G401.6 (cell line): ENCODE measurements at regions not wholly inside any gene's neighbourhood (a gene's known extent, or its start where the extent isn't known, plus 50 kb on each side); places are given as distances from the start of the nearest gene placed in this dataset.
"Not testable (repeated sequence)": the region's sequence is repeated elsewhere in the genome, so short reads cannot be mapped to it uniquely, and the experiment has no call there.

Experiments used
- FAIRE-seq: peaks from 2 replicates; lab custom pipeline; 2012; peaks lifted over from hg19 to GRCh38; lab: Jason Lieb, UNC

- FAIRE-seq, result no peak
Measured at GRCh38 chr1:43042773-43043457, 84.2 kb upstream of the SLC2A1 start.

GRCh38 chr1:43042127-43042526, 83.5 kb upstream of the SLC2A1 start:
- no peak for FAIRE-seq

GRCh38 chr1:43041591-43041990, 82.9 kb upstream of the SLC2A1 start:
- FAIRE-seq, result no peak

GRCh38 chr1:43039228-43040055, 80.8 kb upstream of the SLC2A1 start:
- FAIRE-seq, result no peak

GRCh38 chr1:43038232-43038935, 79.7 kb upstream of the SLC2A1 start:
- FAIRE-seq, result no peak

GRCh38 chr1:43037466-43037865, 78.8 kb upstream of the SLC2A1 start:
- FAIRE-seq, result no peak

GRCh38 chr1:43036932-43037331, 78.3 kb upstream of the SLC2A1 start:
- FAIRE-seq, result no peak

- FAIRE-seq, result no peak
Measured at GRCh38 chr1:43035821-43036741, 77.4 kb upstream of the SLC2A1 start.

- no peak for FAIRE-seq
Measured at GRCh38 chr1:43034778-43035177, 76.1 kb upstream of the SLC2A1 start.

GRCh38 chr1:43034195-43034658, 75.6 kb upstream of the SLC2A1 start:
- no peak for FAIRE-seq

- FAIRE-seq, result no peak
Measured at GRCh38 chr1:43031316-43032203, 72.9 kb upstream of the SLC2A1 start.

- FAIRE-seq, result no peak
Measured at GRCh38 chr1:43024905-43025304, 66.2 kb upstream of the SLC2A1 start.

GRCh38 chr1:43021547-43022474, 63.1 kb upstream of the SLC2A1 start:
- FAIRE-seq, result no peak

- FAIRE-seq, result no peak
Measured at GRCh38 chr1:43019226-43019625, 60.6 kb upstream of the SLC2A1 start.

GRCh38 chr1:43018121-43018520, 59.5 kb upstream of the SLC2A1 start:
- FAIRE-seq, result no peak

- no peak for FAIRE-seq
Measured at GRCh38 chr1:43015269-43015668, 56.6 kb upstream of the SLC2A1 start.

GRCh38 chr1:43014579-43014978, 55.9 kb upstream of the SLC2A1 start:
- FAIRE-seq, result not testable (repeated sequence)

GRCh38 chr1:43011020-43011419, 52.4 kb upstream of the SLC2A1 start:
- no peak for FAIRE-seq

GRCh38 chr1:43009274-43009673, 50.6 kb upstream of the SLC2A1 start:
- no peak for FAIRE-seq
